H9 (cell line): ENCODE measurements at regions not wholly inside any gene's neighbourhood (a gene's known extent, or its start where the extent isn't known, plus 50 kb on each side); places are given as distances from the start of the nearest gene placed in this dataset.
"Not testable (repeated sequence)": the region's sequence is repeated elsewhere in the genome, so short reads cannot be mapped to it uniquely, and the experiment has no call there.

ENCODE experiments used
- DNase-seq: peaks from one replicate; pipeline ENCODE4 v3.0.0-alpha.2; 2017
- H2AFZ ChIP-seq: one replicate; pipeline ENCODE4 v1.6.1; 2013; ENCODE audit warnings: mild to moderate bottlenecking, low read length, control low read depth, moderate library complexity
- H2AK5ac ChIP-seq: 2 replicates; pipeline ENCODE4 v1.6.1; 2013; ENCODE audit warnings: low read length, control low read depth, mixed read lengths; ENCODE audit not compliant: insufficient read length
- H2BK120ac ChIP-seq: one replicate; pipeline ENCODE4 v1.6.1; 2013; ENCODE audit warnings: low read depth, mild to moderate bottlenecking, low read length, control low read depth, inconsistent platforms; ENCODE audit not compliant: poor library complexity, severe bottlenecking
- H2BK12ac ChIP-seq: 2 replicates; pipeline ENCODE4 v1.6.1; 2013; ENCODE audit warnings: low read length, control low read depth, mixed read lengths, low read depth; ENCODE audit not compliant: insufficient read length
- H2BK15ac ChIP-seq: 2 replicates; pipeline ENCODE4 v1.6.1; 2013; ENCODE audit warnings: low read depth, low read length, control low read depth
- H2BK20ac ChIP-seq: one replicate; pipeline ENCODE4 v1.6.1; 2013; ENCODE audit warnings: low read depth, mild to moderate bottlenecking, low read length, control low read depth, inconsistent platforms; ENCODE audit not compliant: poor library complexity, severe bottlenecking
- H2BK5ac ChIP-seq: 2 replicates; pipeline ENCODE4 v1.6.1; 2013; ENCODE audit warnings: low read length, control low read depth, mixed read lengths; ENCODE audit not compliant: insufficient read length
- H3K14ac ChIP-seq: 2 replicates; pipeline ENCODE4 v1.6.1; 2013; ENCODE audit warnings: low read length, control low read depth; ENCODE audit not compliant: insufficient read depth
- H3K18ac ChIP-seq: 2 replicates; pipeline ENCODE4 v1.6.1; 2013; ENCODE audit warnings: low read depth, mild to moderate bottlenecking, mixed read lengths, low read length, control low read depth; ENCODE audit not compliant: insufficient read length
- H3K23ac ChIP-seq: 2 replicates; pipeline ENCODE4 v1.6.1; 2013; ENCODE audit warnings: low read length, control low read depth, mixed read lengths, low read depth; ENCODE audit not compliant: insufficient read length
- H3K23me2 ChIP-seq: 2 replicates; pipeline ENCODE4 v1.6.1; 2013; ENCODE audit warnings: low read depth, mild to moderate bottlenecking, mixed read lengths, low read length, control low read depth; ENCODE audit not compliant: insufficient read length, poor library complexity, severe bottlenecking
- H3K27ac ChIP-seq: 2 replicates; pipeline ENCODE4 v1.5.1; 2013; ENCODE audit warnings: low read length, control low read depth, mixed read lengths, low read depth; ENCODE audit not compliant: insufficient read length
- H3K27me3 ChIP-seq: 2 replicates; pipeline ENCODE4 v1.6.1; 2013; ENCODE audit warnings: low read length, control low read depth, inconsistent platforms; ENCODE audit not compliant: insufficient read depth
- H3K4ac ChIP-seq: 2 replicates; pipeline ENCODE4 v1.6.1; 2013; ENCODE audit warnings: low read depth, mild to moderate bottlenecking, control low read depth, inconsistent platforms, low read length, moderate library complexity
- H3K4me1 ChIP-seq: 2 replicates; pipeline ENCODE4 v1.6.1; 2013; ENCODE audit warnings: low read length, control low read depth, inconsistent platforms; ENCODE audit not compliant: insufficient read depth
- H3K4me2 ChIP-seq: 2 replicates; pipeline ENCODE4 v1.6.1; 2013; ENCODE audit warnings: low read length, control low read depth, mixed read lengths; ENCODE audit not compliant: insufficient read length, insufficient read depth
- H3K56ac ChIP-seq: 2 replicates; pipeline ENCODE4 v1.6.1; 2013; ENCODE audit warnings: low read depth, mild to moderate bottlenecking, mixed read lengths, low read length, control low read depth; ENCODE audit not compliant: insufficient read length
- H3K79me1 ChIP-seq: 2 replicates; pipeline ENCODE4 v1.6.1; 2013; ENCODE audit warnings: low read depth, mild to moderate bottlenecking, moderate library complexity, low read length, control low read depth, inconsistent platforms; ENCODE audit not compliant: insufficient read depth, poor library complexity, severe bottlenecking
- H3K79me2 ChIP-seq: 2 replicates; pipeline ENCODE4 v1.6.1; 2013; ENCODE audit warnings: low read length, control low read depth, inconsistent platforms; ENCODE audit not compliant: insufficient read depth
- H3K9ac ChIP-seq: 2 replicates; pipeline ENCODE4 v1.6.1; 2013; ENCODE audit warnings: low read length, control low read depth, mixed read lengths; ENCODE audit not compliant: insufficient read length; ENCODE audit errors: extremely low read depth
- H3K9me3 ChIP-seq: one replicate; pipeline ENCODE4 v1.6.1; 2013; ENCODE audit warnings: low read depth, low read length, inconsistent platforms; ENCODE audit not compliant: control insufficient read depth
- H3T11ph ChIP-seq: one replicate; pipeline ENCODE4 v1.6.1; 2013; ENCODE audit warnings: mild to moderate bottlenecking, low read length, control low read depth, inconsistent platforms
- H4K20me1 ChIP-seq: one replicate; pipeline ENCODE4 v1.6.1; 2013; ENCODE audit not compliant: control insufficient read depth, insufficient read length, insufficient read depth
- H4K5ac ChIP-seq: 2 replicates; pipeline ENCODE4 v1.6.1; 2013; ENCODE audit warnings: low read depth, mild to moderate bottlenecking, mixed read lengths, low read length, control low read depth; ENCODE audit not compliant: insufficient read length
- H4K8ac ChIP-seq: replicated peaks from 2 replicates; pipeline ENCODE4 v1.6.1; 2013; ENCODE audit warnings: low read length, control low read depth, mixed read lengths, low read depth; ENCODE audit not compliant: insufficient read length
- H4K91ac ChIP-seq: 2 replicates; pipeline ENCODE4 v1.6.1; 2013; ENCODE audit warnings: low read depth, mild to moderate bottlenecking, moderate library complexity, mixed read lengths, low read length, control low read depth; ENCODE audit not compliant: insufficient read length
- H3K27ac Mint-ChIP-seq, 3 experiments: 2 replicates in 2 of 3; 3 replicates in 1 of 3; pipeline ENCODE4 v1.8.0; 2020 to 2021; ENCODE audit warnings: mixed read lengths in 3 of 3, mild to moderate bottlenecking in 1 of 3, moderate library complexity in 1 of 3
- H3K27me3 Mint-ChIP-seq: 2 replicates; pipeline ENCODE4 v1.8.0; 2021; ENCODE audit warnings: low read depth, mild to moderate bottlenecking, moderate library complexity, mixed read lengths
- H3K36me3 Mint-ChIP-seq, 3 experiments: 2 replicates in 2 of 3; 3 replicates in 1 of 3; pipeline ENCODE4 v1.8.0; 2020 to 2021; ENCODE audit warnings: low read depth in 3 of 3, mixed read lengths in 3 of 3; ENCODE audit not compliant: insufficient read depth in 1 of 3
- H3K4me1 Mint-ChIP-seq, 2 experiments: 2 replicates each; pipeline ENCODE4 v1.8.0; 2020; ENCODE audit warnings: mixed read lengths in 2 of 2
- H3K4me3 Mint-ChIP-seq, 2 experiments: 2 replicates in 1 of 2; 3 replicates in 1 of 2; pipeline ENCODE4 v1.8.0; 2020 to 2021; ENCODE audit warnings: mild to moderate bottlenecking in 2 of 2, mixed read lengths in 2 of 2, moderate library complexity in 1 of 2
- H3K9me3 Mint-ChIP-seq, 2 experiments: 2 replicates in 1 of 2; 3 replicates in 1 of 2; pipeline ENCODE4 v1.8.0; 2020; ENCODE audit warnings: mild to moderate bottlenecking in 2 of 2, mixed read lengths in 2 of 2, moderate library complexity in 1 of 2
- CTCF ChIP-seq: fragments of 200-600 bp; sonication (generic); conservative IDR thresholded peaks from 3 replicates; pipeline ENCODE4 v1.8.0; 2021; ENCODE audit warnings: antibody characterized with exemption, mild to moderate bottlenecking
- WGBS: extraction: QIAGEN DNeasy Blood & Tissue Kit; methylation state at CpG from one replicate; pipeline ENCODE4 v1.1.7; 2013; ENCODE audit warnings: missing lambda C conversion rate, low lambda C conversion rate, mixed read lengths; ENCODE audit not compliant: insufficient read length; ENCODE audit errors: extremely low coverage; 5-methylcytosine and 5-hydroxymethylcytosine counted together

GRCh38 chr14:44606576-44606975 lies 99.5 kb upstream of the FSCB start:
- no peak overlapping the region for H3K14ac ChIP-seq
- H3K4me1 ChIP-seq: no peaks in the 10 kb centered on the region
- H3K79me1 ChIP-seq: no peaks in the 10 kb centered on the region
- no peak overlapping the region for H3K4me2 ChIP-seq
- no peak overlapping the region for H3K27ac ChIP-seq
- no peaks in the 10 kb centered on the region for H4K20me1 ChIP-seq
- Mint-ChIP-seq H3K36me3 (peaks cover 2 to 6% (median 5%) of the 10 kb centered on the region in 3 experiments; a peak in 4 of 7 replicates), H3K4me1 (peaks cover 11 to 18% of the 10 kb centered on the region in 2 experiments), H3K27me3 (no peaks in the 10 kb centered on the region; the same call in 1 of the 2 replicates), H3K27ac (no peak overlapping the region), H3K9me3 (peaks cover 6 to 9% of the 10 kb centered on the region in 2 experiments), H3K4me3 (no peak overlapping the region)
- no peak overlapping the region for H2BK12ac ChIP-seq
- DNase-seq: no peak
- H4K91ac ChIP-seq: no peak overlapping the region
- H3K9me3 ChIP-seq: no peaks in the 10 kb centered on the region
- no peak overlapping the region for H2BK15ac ChIP-seq
- no peak overlapping the region for H2BK20ac ChIP-seq
- H3K56ac ChIP-seq: no peak overlapping the region
- H3K4ac ChIP-seq: no peak overlapping the region
- no peak overlapping the region for H2BK5ac ChIP-seq
- H4K5ac ChIP-seq: no peak overlapping the region
- no peak for TF ChIP-seq CTCF
- H3K27me3 ChIP-seq: no peaks in the 10 kb centered on the region
- no peaks in the 10 kb centered on the region for H3K79me2 ChIP-seq
- no peak overlapping the region for H3K9ac ChIP-seq
- H3K23me2 ChIP-seq: no peaks in the 10 kb centered on the region
- WGBS: no CpG with 5 or more reads among the region's 3 CpGs
- no peak overlapping the region for H2AK5ac ChIP-seq
- no peak overlapping the region for H4K8ac ChIP-seq
- no peak overlapping the region for H3K18ac ChIP-seq
- H3K23ac ChIP-seq: no peak overlapping the region
- H2BK120ac ChIP-seq: no peak overlapping the region
- no peak overlapping the region for H2AFZ ChIP-seq
- no peak overlapping the region for H3T11ph ChIP-seq

GRCh38 chr14:44601266-44601665 lies 94.2 kb upstream of the FSCB start:
- H3K4me3 Mint-ChIP-seq: not testable (repeated sequence)

More at GRCh38 chr14:44601266-44601665, 94.2 kb upstream of the FSCB start:
- no CpG with 5 or more reads among the region's 37 CpGs for WGBS
- not testable (repeated sequence) for H2BK12ac ChIP-seq, H3K27me3 ChIP-seq, H2BK5ac ChIP-seq, H3K4me2 ChIP-seq, H4K91ac ChIP-seq, H3K56ac ChIP-seq, H3K27me3 Mint-ChIP-seq, H3T11ph ChIP-seq, H3K4ac ChIP-seq, H3K27ac Mint-ChIP-seq, H3K27ac ChIP-seq, H3K79me2 ChIP-seq, H2BK120ac ChIP-seq, H3K4me1 ChIP-seq, H3K79me1 ChIP-seq, H2AFZ ChIP-seq, H3K18ac ChIP-seq, H3K14ac ChIP-seq, H3K9ac ChIP-seq, H2BK20ac ChIP-seq, H3K23ac ChIP-seq, H4K20me1 ChIP-seq, DNase-seq, H2BK15ac ChIP-seq, H3K23me2 ChIP-seq, H4K5ac ChIP-seq, H4K8ac ChIP-seq, H3K9me3 ChIP-seq, H2AK5ac ChIP-seq
- Mint-ChIP-seq H3K4me1 (peaks cover 10 to 19% of the 10 kb centered on the region in 2 experiments), H3K36me3 (peaks cover 4 to 18% (median 9%) of the 10 kb centered on the region in 3 experiments), H3K9me3 (peaks cover 25 to 28% of the 10 kb centered on the region in 2 experiments)
